Duodenal mucosa (tissue), 2 donors: ENCODE measurements at regions not wholly inside any gene's neighbourhood (a gene's known extent, or its start where the extent isn't known, plus 50 kb on each side); places are given as distances from the start of the nearest gene placed in this dataset.

Experiments
- H3K27ac ChIP-seq: one replicate; pipeline ENCODE4 v1.7.0; 2013; ENCODE audit warnings: low read depth, low read length
- H3K27me3 ChIP-seq, 2 donors: one replicate each; pipeline ENCODE4 v1.7.0; 2013; ENCODE audit warnings: low read length in 2 of 2, control low read depth in 1 of 2; ENCODE audit not compliant: insufficient read depth in 2 of 2, control insufficient read depth in 1 of 2
- H3K36me3 ChIP-seq, 2 donors: one replicate each; pipeline ENCODE4 v1.7.0; 2013; ENCODE audit warnings: low read length in 2 of 2, control low read depth in 1 of 2; ENCODE audit not compliant: insufficient read depth in 2 of 2, control insufficient read depth in 1 of 2
- H3K4me1 ChIP-seq, 2 donors: one replicate each; pipeline ENCODE4 v1.7.0; 2013; ENCODE audit warnings: low read length in 2 of 2, control low read depth in 1 of 2; ENCODE audit not compliant: insufficient read depth in 2 of 2, control insufficient read depth in 1 of 2
- H3K4me3 ChIP-seq, 2 donors: one replicate each; pipeline ENCODE4 v1.7.0; 2013; ENCODE audit warnings: low read length in 2 of 2, low read depth in 1 of 2
- H3K9ac ChIP-seq, 2 donors: one replicate each; pipeline ENCODE4 v1.7.0; 2013; ENCODE audit warnings: low read length in 2 of 2, low read depth in 1 of 2
- H3K9me3 ChIP-seq, 2 donors: one replicate each; pipeline ENCODE4 v1.7.0; 2013; ENCODE audit warnings: low read length in 2 of 2, control low read depth in 1 of 2; ENCODE audit not compliant: control insufficient read depth in 1 of 2

DNA sequence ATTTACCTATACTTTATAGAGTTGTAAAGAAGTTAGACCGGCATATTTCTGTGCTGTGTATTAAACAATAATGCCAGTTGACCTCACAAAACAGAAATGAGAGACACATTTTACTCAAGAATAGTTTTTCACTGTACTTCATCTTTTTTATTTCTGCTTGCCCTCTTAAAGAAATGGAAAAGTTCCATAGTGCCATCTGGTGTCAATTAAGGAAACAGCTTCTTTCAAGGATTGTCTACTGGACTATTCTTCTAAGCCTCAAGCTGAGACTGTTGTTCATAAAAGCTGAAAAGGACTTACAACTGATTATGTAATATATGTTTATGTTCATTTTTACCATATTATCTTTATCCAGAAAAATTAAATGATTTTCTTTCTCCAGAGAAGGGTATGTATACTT is 1523.7 kb downstream of the ARAP2 start:
- Histone ChIP-seq H3K9me3 (no peaks in the 10 kb centered on the region), H3K4me1 (no peaks in the 10 kb centered on the region), H3K36me3 (no peaks in the 10 kb centered on the region), H3K4me3 (no peak overlapping the region), H3K9ac (no peak overlapping the region), H3K27me3 (no peaks in the 10 kb centered on the region), H3K27ac (no peak overlapping the region)

DNA sequence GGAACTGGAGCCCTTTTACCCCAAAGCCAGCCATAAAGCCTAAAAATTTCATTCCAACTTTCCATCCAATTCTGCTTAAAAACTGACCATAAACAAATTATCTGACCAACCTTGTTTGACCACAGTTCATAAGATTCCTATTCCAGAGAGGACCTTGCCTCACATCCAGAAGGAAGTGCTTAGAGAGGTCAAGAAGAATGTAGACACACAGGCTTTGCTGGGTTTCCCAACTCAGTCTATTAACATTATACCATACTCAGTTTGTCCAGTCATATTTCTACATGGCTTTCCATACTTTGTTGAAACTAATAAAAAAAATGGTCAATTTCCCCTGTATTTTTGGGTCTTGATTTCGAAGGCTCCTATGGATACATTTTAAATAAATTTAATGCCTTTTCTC is 1522.5 kb downstream of the ARAP2 start:
- Histone ChIP-seq H3K36me3 (no peaks in the 10 kb centered on the region), H3K4me3 (no peak overlapping the region), H3K4me1 (no peaks in the 10 kb centered on the region), H3K9ac (no peak overlapping the region), H3K27me3 (no peaks in the 10 kb centered on the region), H3K9me3 (no peaks in the 10 kb centered on the region), H3K27ac (no peak overlapping the region)

DNA sequence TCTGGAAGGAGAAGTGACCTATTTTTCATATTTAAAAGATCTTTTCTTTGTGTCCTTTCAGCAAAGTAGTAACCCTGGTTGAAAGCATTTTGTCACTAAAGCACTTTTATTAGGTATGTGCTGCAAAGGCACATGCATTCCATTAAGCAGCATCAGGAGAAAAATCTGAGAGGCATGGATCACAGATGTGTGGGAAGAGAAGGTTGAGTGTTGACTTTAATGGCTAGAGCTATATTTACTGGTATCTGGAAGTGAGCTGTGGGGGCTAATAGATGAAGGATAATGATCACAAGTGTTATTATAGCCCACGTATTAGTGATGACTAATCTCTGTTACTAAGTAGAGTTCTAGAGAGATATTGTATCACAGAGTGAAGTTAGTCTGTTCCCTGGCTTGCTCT is 1520.7 kb downstream of the ARAP2 start:
- Histone ChIP-seq H3K36me3 (no peaks in the 10 kb centered on the region), H3K4me1 (no peaks in the 10 kb centered on the region), H3K27me3 (no peaks in the 10 kb centered on the region), H3K27ac (no peak overlapping the region), H3K4me3 (no peak overlapping the region), H3K9ac (no peak overlapping the region), H3K9me3 (no peaks in the 10 kb centered on the region)

DNA sequence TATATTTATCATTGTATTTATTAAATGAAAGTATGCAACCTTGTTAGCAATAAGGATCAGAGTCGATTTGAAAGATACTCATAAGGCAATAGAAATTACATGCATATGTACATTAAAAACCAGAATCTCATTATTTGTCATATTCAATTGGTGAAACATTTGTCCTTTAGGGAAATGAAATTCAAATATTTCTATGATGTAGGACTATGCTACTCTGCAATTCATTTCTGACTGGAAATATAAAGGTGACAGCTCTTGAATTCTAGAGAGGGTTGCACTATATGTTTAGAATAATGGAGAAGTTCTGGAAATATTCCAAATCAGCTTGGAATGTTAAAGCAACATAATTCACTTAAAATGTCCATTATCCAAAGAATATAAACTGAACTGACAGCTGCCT is 1519.8 kb downstream of the ARAP2 start:
- H3K4me3 ChIP-seq, result no peak overlapping the region
- H3K9me3 ChIP-seq, result no peaks in the 10 kb centered on the region
- no peak overlapping the region for H3K27ac ChIP-seq
- H3K36me3 ChIP-seq, result no peaks in the 10 kb centered on the region
- no peak overlapping the region for H3K9ac ChIP-seq
- H3K4me1 ChIP-seq, result no peaks in the 10 kb centered on the region
- no peaks in the 10 kb centered on the region for H3K27me3 ChIP-seq

DNA sequence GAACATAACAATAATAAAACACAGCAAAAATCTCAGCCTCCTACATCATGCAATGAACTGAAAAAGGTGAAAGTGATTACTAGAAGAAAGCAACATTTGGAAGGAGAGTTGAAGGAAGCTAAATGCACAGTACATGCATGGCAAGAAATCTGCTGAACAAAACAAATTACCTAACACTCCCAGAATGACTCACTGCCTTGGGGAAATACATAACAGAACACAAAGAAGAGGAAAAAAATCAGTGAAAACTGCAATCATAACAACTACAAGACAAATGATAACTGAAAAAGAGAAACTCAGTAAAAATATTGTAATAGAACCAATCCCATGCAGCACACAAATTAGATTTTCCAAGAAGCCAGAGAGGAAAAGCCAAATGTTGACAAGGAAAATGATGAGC is 1513.2 kb downstream of the ARAP2 start:
- Histone ChIP-seq H3K36me3 (no peaks in the 10 kb centered on the region), H3K4me3 (no peak overlapping the region), H3K27ac (no peak overlapping the region), H3K27me3 (no peaks in the 10 kb centered on the region), H3K9ac (no peak overlapping the region), H3K9me3 (peaks cover 0 to 2% of the 10 kb centered on the region in 2 donors), H3K4me1 (no peaks in the 10 kb centered on the region)

DNA sequence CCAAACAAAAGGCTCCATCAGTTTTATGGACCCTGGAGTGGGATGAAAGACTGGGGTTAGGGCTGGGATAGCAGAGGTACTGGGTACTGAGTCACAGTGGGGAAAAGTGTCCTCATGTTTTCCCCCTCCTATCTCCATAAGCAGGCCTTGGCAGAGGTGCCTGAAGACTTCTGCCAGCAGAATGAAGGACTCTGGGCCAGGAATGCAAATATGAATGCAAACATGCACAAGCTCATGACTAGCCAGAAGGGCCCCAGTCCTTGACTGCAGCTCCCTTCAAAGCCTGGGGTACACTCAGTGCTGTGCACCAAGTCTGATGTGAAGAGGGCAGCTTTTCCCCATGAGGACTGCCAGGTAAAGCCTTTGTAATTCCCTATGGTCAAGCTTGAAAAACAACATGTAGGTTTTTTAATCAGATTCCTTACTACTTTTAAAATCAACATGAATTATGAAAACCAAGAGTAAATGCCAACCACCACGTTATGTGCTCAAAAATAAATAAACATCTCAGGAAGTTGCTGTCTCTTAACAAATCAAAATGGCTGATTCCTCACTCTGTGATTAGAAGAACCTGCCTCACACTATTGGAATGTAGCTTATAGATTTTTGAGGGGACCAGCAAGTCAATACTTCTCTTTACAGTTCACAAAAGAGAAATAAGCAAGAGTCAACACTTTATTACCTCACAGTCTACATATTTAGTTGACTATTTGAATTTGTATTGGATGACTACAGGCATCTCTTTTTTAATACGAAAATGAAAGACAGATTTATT is 1512.0 kb downstream of the ARAP2 start:
- H3K9ac ChIP-seq, result no peak overlapping the region
- H3K27me3 ChIP-seq, result no peaks in the 10 kb centered on the region
- H3K36me3 ChIP-seq, result no peaks in the 10 kb centered on the region
- no peak overlapping the region for H3K27ac ChIP-seq
- H3K4me1 ChIP-seq, result no peaks in the 10 kb centered on the region
- peaks cover 0 to 2% of the 10 kb centered on the region in 2 donors for H3K9me3 ChIP-seq
- no peak overlapping the region for H3K4me3 ChIP-seq

DNA sequence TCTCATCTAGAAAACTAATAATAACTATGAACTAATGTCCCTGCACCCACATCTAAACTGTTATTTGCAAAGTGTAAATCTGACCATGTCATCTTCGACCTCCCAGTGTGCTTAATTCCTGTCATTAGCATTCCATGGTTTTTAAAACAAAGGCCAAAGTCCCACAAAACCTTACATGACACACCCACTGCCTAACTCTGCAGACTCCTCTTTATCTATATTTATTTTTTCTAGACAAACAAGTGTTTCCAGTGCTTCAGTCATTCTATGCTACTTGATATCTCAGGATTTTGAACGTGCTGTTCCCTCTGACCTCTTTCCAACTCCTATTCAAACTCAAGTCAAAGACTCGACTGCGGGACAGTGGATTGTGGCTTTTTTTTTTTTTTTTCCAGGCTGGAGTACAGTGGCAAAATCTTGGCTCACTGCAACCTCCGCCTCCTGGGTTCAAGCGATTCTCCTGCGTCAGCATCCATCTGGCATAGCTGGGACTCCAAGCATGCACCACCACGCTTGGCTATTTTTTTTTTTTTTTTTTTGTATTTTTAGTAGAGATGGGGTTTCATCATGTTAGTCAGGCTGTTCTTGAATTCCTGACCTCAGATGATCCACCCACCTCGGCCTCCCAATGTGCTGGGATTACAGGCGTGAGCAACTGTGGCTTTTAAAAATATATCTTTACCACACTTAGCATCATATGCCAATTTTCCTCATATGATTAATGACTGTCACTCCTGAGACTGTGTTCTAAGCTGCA is 1511.0 kb downstream of the ARAP2 start:
- Histone ChIP-seq H3K36me3 (no peaks in the 10 kb centered on the region), H3K9me3 (peaks cover 0 to 2% of the 10 kb centered on the region in 2 donors), H3K4me1 (no peaks in the 10 kb centered on the region), H3K27ac (no peak overlapping the region), H3K4me3 (no peak overlapping the region), H3K9ac (no peak overlapping the region), H3K27me3 (no peaks in the 10 kb centered on the region)

DNA sequence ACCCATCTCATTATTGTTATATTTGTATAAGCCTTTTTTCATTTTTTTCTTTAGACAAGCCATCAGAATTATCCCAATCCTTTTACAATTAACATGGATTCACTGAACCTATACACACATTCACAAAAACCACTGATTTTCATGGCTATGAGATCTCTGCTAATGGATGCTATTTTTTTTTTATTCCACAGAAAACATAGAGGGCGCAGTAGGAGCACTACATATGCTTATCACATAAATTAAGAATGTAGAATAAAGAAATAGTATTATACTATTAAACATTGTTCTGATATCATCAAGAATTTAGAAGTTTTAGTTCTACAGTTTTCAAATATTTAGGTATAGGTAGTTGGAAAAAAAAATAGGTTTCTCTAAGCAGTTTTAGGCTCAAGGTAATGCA is 1477.4 kb downstream of the ARAP2 start:
- Histone ChIP-seq H3K4me3 (no peak overlapping the region), H3K9ac (no peak overlapping the region), H3K27ac (no peak overlapping the region), H3K27me3 (no peaks in the 10 kb centered on the region), H3K4me1 (no peaks in the 10 kb centered on the region), H3K36me3 (no peaks in the 10 kb centered on the region), H3K9me3 (peaks cover 6 to 11% of the 10 kb centered on the region in 2 donors)

DNA sequence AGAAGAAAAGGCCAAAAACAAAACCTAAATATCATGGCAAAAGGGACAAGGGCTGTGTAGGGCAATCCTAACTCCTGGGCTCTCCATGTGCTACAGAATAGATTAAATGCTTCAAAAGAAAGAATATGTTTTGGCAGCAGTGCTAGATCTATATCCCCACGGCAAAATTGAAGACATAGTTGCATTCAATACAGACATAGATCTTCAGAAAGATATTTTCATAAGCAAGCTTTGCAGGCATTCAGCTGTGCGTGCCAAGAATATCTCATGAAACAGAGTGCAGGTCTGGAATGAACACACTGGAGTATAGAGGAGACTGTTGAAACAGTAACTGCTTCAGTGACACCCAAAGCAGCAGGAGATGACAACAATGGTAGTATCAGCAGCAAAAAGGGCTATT is 1476.9 kb downstream of the ARAP2 start:
- no peak overlapping the region for H3K9ac ChIP-seq
- no peaks in the 10 kb centered on the region for H3K36me3 ChIP-seq
- H3K4me3 ChIP-seq, result no peak overlapping the region
- H3K27me3 ChIP-seq, result no peaks in the 10 kb centered on the region
- H3K9me3 ChIP-seq, result peaks cover 6 to 11% of the 10 kb centered on the region in 2 donors
- H3K4me1 ChIP-seq, result no peaks in the 10 kb centered on the region
- H3K27ac ChIP-seq, result no peak overlapping the region

DNA sequence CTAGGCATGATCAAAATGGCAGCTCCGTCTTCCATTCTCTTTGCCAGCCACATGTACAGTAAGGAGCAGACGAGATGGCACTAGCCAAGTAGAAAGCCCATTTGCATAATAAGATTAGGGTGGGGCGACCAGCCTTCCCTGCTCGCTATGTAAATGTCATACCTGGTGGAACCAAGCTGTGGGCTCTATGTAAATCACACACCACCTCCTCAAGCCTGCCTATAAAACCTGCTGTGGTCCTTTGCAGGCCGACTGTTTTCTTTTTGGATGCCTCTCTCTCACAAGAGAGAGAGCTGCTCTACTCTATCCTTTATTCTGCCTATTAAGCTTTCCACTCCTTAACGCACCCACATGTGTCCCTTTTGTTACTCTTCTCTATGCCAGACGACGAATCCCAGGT is 1472.7 kb downstream of the ARAP2 start:
- Histone ChIP-seq H3K4me1 (no peaks in the 10 kb centered on the region), H3K27ac (no peak overlapping the region), H3K36me3 (no peaks in the 10 kb centered on the region), H3K27me3 (no peaks in the 10 kb centered on the region), H3K9ac (no peak overlapping the region), H3K4me3 (no peak overlapping the region), H3K9me3 (peaks cover 0 to 3% of the 10 kb centered on the region in 2 donors)
